Loucy (cell line): ENCODE measurements at regions not wholly inside any gene's neighbourhood (a gene's known extent, or its start where the extent isn't known, plus 50 kb on each side); places are given as distances from the start of the nearest gene placed in this dataset.
A peak's percentile ranks its signal among the peaks of the same experiment; 100 is the strongest.

Experiments used
- H2AFZ ChIP-seq: fragments of 200-600 bp; sonication (generic); 2 replicates; pipeline ENCODE4 v1.6.0; 2016; ENCODE audit warnings: antibody characterized with exemption, mild to moderate bottlenecking, low read length, moderate library complexity
- H3F3A ChIP-seq: fragments of 200-600 bp; 2 replicates; pipeline ENCODE4 v1.6.0; 2016; ENCODE audit warnings: antibody characterized with exemption, low read depth, mild to moderate bottlenecking
- H3K27me3 ChIP-seq: fragments of 200-600 bp; sonication (generic); 2 replicates; pipeline ENCODE4 v1.6.1; 2014; ENCODE audit warnings: low read length, mild to moderate bottlenecking; ENCODE audit not compliant: insufficient read depth, poor library complexity, severe bottlenecking
- H3K36me3 ChIP-seq: fragments of 200-600 bp; sonication (generic); 2 replicates; pipeline ENCODE4 v1.6.1; 2016; ENCODE audit warnings: low read length; ENCODE audit not compliant: insufficient read depth
- H3K4me1 ChIP-seq: fragments of 200-600 bp; sonication (generic); 2 replicates; pipeline ENCODE4 v1.5.1; 2014; ENCODE audit warnings: low read length, mild to moderate bottlenecking; ENCODE audit not compliant: insufficient read depth, poor library complexity, severe bottlenecking
- H3K4me2 ChIP-seq: fragments of 200-600 bp; sonication (generic); 2 replicates; pipeline ENCODE4 v1.6.0; 2014; ENCODE audit warnings: antibody characterized with exemption, low read length, low read depth, mild to moderate bottlenecking; ENCODE audit not compliant: poor library complexity, severe bottlenecking
- H3K4me3 ChIP-seq: fragments of 200-600 bp; sonication (generic); 2 replicates; pipeline ENCODE4 v1.5.1; 2014; ENCODE audit warnings: low read length, mild to moderate bottlenecking, mixed read lengths; ENCODE audit not compliant: poor library complexity, severe bottlenecking
- H3K79me2 ChIP-seq: fragments of 200-600 bp; sonication (generic); 2 replicates; pipeline ENCODE4 v1.6.1; 2014; ENCODE audit warnings: low read length; ENCODE audit not compliant: insufficient read depth
- H3K9ac ChIP-seq: fragments of 200-600 bp; sonication (generic); 2 replicates; pipeline ENCODE4 v1.6.0; 2014; ENCODE audit warnings: mild to moderate bottlenecking, low read depth, low read length, moderate library complexity; ENCODE audit not compliant: poor library complexity, severe bottlenecking
- H3K9me2 ChIP-seq: fragments of 200-600 bp; sonication (generic); replicated peaks from 2 replicates; pipeline ENCODE4 v1.6.1; 2016; ENCODE audit warnings: low read depth, low read length, mixed read lengths
- H3K9me3 ChIP-seq: fragments of 200-600 bp; sonication (generic); 2 replicates; pipeline ENCODE4 v1.6.1; 2014; ENCODE audit warnings: mild to moderate bottlenecking, antibody characterized with exemption, low read length, low read depth; ENCODE audit not compliant: insufficient read depth
- H4K20me1 ChIP-seq: fragments of 200-600 bp; sonication (generic); 2 replicates; pipeline ENCODE4 v1.6.0; 2014; ENCODE audit warnings: antibody characterized with exemption, low read length, mild to moderate bottlenecking; ENCODE audit not compliant: insufficient read depth, poor library complexity, severe bottlenecking
- EZH2phosphoT487 ChIP-seq: fragments of 200-600 bp; IDR thresholded peaks from 2 replicates; pipeline ENCODE4 v1.6.1; 2018; ENCODE audit warnings: antibody characterized with exemption, mild to moderate bottlenecking, moderate library complexity, borderline replicate concordance
- TF ChIP-seq, protein P1 (sequence below): fragments of 200-600 bp; sonication (generic); conservative IDR thresholded peaks from 2 replicates; pipeline ENCODE4 v1.5.1; 2014; ENCODE audit warnings: mild to moderate bottlenecking, antibody characterized with exemption, low read length

DNA sequence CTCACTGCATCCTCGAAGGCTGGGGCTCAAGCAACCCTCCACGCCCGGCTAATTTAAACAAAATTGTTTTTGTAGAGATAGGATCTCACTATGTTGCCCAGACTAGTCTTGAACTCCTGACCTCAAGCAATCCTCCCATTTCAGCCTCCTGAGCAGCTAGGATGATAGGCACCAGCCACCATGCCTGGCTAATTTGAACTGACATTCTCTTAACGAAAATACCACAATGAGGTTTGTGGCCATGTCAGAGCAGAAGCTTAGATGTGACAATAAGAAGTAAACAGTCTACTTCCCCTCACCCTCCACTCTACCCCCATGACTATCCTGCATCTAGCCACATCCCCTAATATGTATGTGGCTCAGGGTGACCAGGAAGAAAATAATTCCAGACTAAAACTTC is 74.8 kb upstream of the PLCB4 start:
- H2AFZ ChIP-seq = 0 out of 2 replicates have a peak overlapping the region, but pooled peaks have one; percentile 3

DNA sequence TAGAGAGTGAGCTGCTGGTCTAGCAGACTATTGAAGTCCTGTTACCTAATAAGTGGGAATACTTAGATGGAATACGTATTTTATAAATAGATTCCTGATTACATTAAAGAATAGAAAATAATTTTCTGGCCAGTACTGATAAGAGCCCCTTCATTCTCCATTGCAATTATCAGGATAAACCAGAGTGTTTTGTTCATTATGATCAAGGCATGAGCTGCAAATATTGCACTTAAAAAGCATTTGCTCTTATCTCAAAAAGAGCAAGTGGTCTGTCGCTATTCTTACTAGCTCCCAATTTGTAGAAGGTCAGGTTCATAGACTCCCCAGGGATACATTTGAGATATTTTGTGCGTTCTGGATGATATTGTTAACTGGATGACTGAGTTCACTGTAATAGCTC is 73.1 kb upstream of the PLCB4 start:
- TF ChIP-seq, protein P1, sequence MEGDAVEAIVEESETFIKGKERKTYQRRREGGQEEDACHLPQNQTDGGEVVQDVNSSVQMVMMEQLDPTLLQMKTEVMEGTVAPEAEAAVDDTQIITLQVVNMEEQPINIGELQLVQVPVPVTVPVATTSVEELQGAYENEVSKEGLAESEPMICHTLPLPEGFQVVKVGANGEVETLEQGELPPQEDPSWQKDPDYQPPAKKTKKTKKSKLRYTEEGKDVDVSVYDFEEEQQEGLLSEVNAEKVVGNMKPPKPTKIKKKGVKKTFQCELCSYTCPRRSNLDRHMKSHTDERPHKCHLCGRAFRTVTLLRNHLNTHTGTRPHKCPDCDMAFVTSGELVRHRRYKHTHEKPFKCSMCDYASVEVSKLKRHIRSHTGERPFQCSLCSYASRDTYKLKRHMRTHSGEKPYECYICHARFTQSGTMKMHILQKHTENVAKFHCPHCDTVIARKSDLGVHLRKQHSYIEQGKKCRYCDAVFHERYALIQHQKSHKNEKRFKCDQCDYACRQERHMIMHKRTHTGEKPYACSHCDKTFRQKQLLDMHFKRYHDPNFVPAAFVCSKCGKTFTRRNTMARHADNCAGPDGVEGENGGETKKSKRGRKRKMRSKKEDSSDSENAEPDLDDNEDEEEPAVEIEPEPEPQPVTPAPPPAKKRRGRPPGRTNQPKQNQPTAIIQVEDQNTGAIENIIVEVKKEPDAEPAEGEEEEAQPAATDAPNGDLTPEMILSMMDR = no peak
- TF ChIP-seq EZH2phosphoT487 = no peak
- Histone ChIP-seq H3K4me2 (no peak overlapping the region), H4K20me1 (no peaks in the 10 kb centered on the region), H2AFZ (no peak overlapping the region), H3K79me2 (no peaks in the 10 kb centered on the region), H3F3A (peaks cover 8% of the 10 kb centered on the region; the same call in 1 of the 2 replicates), H3K4me3 (no peak overlapping the region), H3K4me1 (peaks cover 37% of the 10 kb centered on the region), H3K9ac (no peak overlapping the region), H3K27me3 (no peaks in the 10 kb centered on the region), H3K9me3 (no peaks in the 10 kb centered on the region), H3K36me3 (no peaks in the 10 kb centered on the region), H3K9me2 (no peaks in the 10 kb centered on the region)

More for the DNA sequence above, 74.8 kb upstream of the PLCB4 start:
- Histone ChIP-seq H4K20me1 (no peaks in the 10 kb centered on the region), H3K4me2 (peak overlapping the region; percentile 32), H3K36me3 (no peaks in the 10 kb centered on the region), H3K27me3 (no peaks in the 10 kb centered on the region), H3K79me2 (no peaks in the 10 kb centered on the region), H3K4me3 (no peak overlapping the region), H3K9me2 (no peaks in the 10 kb centered on the region), H3F3A (peaks cover 8% of the 10 kb centered on the region; the same call in 1 of the 2 replicates), H3K9me3 (no peaks in the 10 kb centered on the region), H3K9ac (no peak overlapping the region), H3K4me1 (peaks cover 37% of the 10 kb centered on the region)
- TF ChIP-seq, protein P1 = no peak
- no peak for TF ChIP-seq EZH2phosphoT487

DNA sequence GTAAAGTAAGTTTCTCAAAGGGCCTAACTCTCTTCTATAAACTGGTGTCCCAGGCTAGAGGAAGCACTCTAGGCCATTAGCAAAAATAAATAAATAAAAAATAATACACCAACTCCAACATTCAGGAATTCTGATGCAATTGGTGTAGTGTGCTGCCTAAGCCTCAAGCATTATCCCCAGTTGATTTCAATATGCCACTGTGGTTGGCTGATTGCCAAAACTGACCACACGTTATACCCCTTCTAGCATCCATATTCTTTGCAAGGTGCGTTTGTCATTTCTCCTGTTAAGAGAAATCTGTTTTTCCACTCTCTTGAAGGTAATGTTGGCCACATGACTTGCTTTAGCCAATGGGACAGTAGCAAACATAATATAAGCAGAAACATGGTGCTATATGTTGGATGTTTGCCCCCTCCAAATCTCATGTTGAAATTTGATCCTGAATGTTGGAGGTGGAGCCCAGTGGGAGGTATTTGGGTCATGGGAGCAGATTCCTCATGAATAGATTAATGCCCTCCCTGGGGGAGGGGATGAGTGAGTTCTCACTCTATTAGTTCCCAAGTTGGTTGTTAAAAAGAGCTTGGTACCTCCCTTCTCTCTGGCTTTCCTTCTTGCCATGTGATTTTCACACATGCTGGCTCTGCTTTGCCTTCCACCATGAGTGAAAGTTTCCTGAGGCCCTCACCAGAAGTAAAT is 71.9 kb upstream of the PLCB4 start:
- Histone ChIP-seq H4K20me1 (no peaks in the 10 kb centered on the region), H3K27me3 (no peaks in the 10 kb centered on the region), H3K79me2 (no peaks in the 10 kb centered on the region), H3K4me2 (no peak overlapping the region), H3K4me3 (no peak overlapping the region), H3F3A (peaks cover 8% of the 10 kb centered on the region; the same call in 1 of the 2 replicates), H2AFZ (no peak overlapping the region), H3K4me1 (peaks cover 37% of the 10 kb centered on the region), H3K9me2 (no peaks in the 10 kb centered on the region), H3K9ac (no peak overlapping the region), H3K36me3 (no peaks in the 10 kb centered on the region), H3K9me3 (no peaks in the 10 kb centered on the region)
- TF ChIP-seq EZH2phosphoT487 = no peak
- TF ChIP-seq, protein P1 = no peak
